ENCODE measurements at regions not wholly inside any gene's neighbourhood (a gene's known extent, or its start where the extent isn't known, plus 50 kb on each side); places are given as distances from the start of the nearest gene placed in this dataset.

GRCh38 chr2:56133931-56134629 is 49.7 kb upstream of the CCDC85A start:
- no peak overlapping the region for H3K4me3 ChIP-seq (ENCODE audit: low read depth, low read length)
- TF ChIP-seq CTCF (IDR thresholded peaks at IDR 0.05; ENCODE audit: borderline replicate concordance, insufficient read depth, low read depth, low read length) = no peak

Data from GM12875 (cell line).